Upper lobe of left lung (tissue), 4 donors: ENCODE measurements at regions not wholly inside any gene's neighbourhood (a gene's known extent, or its start where the extent isn't known, plus 50 kb on each side); places are given as distances from the start of the nearest gene placed in this dataset.

Experiments used
- CTCF ChIP-seq, 6 experiments: fragments of 450-650 bp in 4 of 6; fragments of 200-600 bp in 2 of 6; sonication (generic) in 2 of 6; IDR thresholded peaks; one replicate each; pipeline ENCODE4 v1.5.1; 2016 to 2019; ENCODE audit warnings: antibody characterized with exemption in 6 of 6
- EP300 ChIP-seq, 4 donors: sonication (generic); formaldehyde crosslinking; IDR thresholded peaks; one replicate each; pipeline ENCODE4 v1.5.1; 2017; ENCODE audit warnings: antibody characterized with exemption in 4 of 4, control low read depth in 2 of 4

- TF ChIP-seq CTCF (IDR thresholded peaks at IDR 0.05): no peak
- TF ChIP-seq EP300 (IDR thresholded peaks at IDR 0.05): no peak
Measured at GRCh38 chr2:6650311-6650710, 215.4 kb downstream of the CMPK2 start.
